DMS114 treated with DMSO at 0.1 percent for 48 hours (cell line): ENCODE measurements at regions not wholly inside any gene's neighbourhood (a gene's known extent, or its start where the extent isn't known, plus 50 kb on each side); places are given as distances from the start of the nearest gene placed in this dataset.

Experiments
- DNase-seq: peaks from one replicate; lab custom pipeline; 2025; ENCODE audit not compliant: unreplicated experiment; lab: John Stamatoyannopoulos, UW

- DNase-seq, result no peak
Measured at GRCh38 chrX:39954851-39955250, 142.9 kb downstream of the BCOR start.

GRCh38 chrX:39955625-39956024, 142.1 kb downstream of the BCOR start:
- DNase-seq, result no peak

- no peak for DNase-seq
Measured at GRCh38 chrX:39956803-39957394, 140.9 kb downstream of the BCOR start.

GRCh38 chrX:39957816-39958566, 139.8 kb downstream of the BCOR start:
- DNase-seq, result no peak

GRCh38 chrX:39958850-39959249, 138.9 kb downstream of the BCOR start:
- no peak for DNase-seq

GRCh38 chrX:39960219-39960618, 137.5 kb downstream of the BCOR start:
- DNase-seq, result no peak

GRCh38 chrX:39961441-39961840, 136.3 kb downstream of the BCOR start:
- DNase-seq, result no peak

GRCh38 chrX:39965051-39965573, 132.6 kb downstream of the BCOR start:
- DNase-seq, result no peak

GRCh38 chrX:39966176-39966575, 131.6 kb downstream of the BCOR start:
- no peak for DNase-seq

- no peak for DNase-seq
Measured at GRCh38 chrX:39967348-39967747, 130.4 kb downstream of the BCOR start.

- no peak for DNase-seq
Measured at GRCh38 chrX:39969099-39969818, 128.5 kb downstream of the BCOR start.

- no peak for DNase-seq
Measured at GRCh38 chrX:39969819-39970504, 127.8 kb downstream of the BCOR start.

- DNase-seq, result no peak
Measured at GRCh38 chrX:39971760-39972159, 126.0 kb downstream of the BCOR start.

GRCh38 chrX:39972340-39972739, 125.4 kb downstream of the BCOR start:
- DNase-seq, result no peak

GRCh38 chrX:39973810-39974209, 123.9 kb downstream of the BCOR start:
- no peak for DNase-seq

- no peak for DNase-seq
Measured at GRCh38 chrX:39974270-39974669, 123.5 kb downstream of the BCOR start.

- DNase-seq, result no peak
Measured at GRCh38 chrX:39975101-39975925, 122.4 kb downstream of the BCOR start.

- DNase-seq, result no peak
Measured at GRCh38 chrX:39981946-39982345, 115.8 kb downstream of the BCOR start.

GRCh38 chrX:39982948-39983347, 114.8 kb downstream of the BCOR start:
- no peak for DNase-seq

- no peak for DNase-seq
Measured at GRCh38 chrX:39983715-39984114, 114.0 kb downstream of the BCOR start.
